NT2/D1 (cell line): ENCODE measurements at regions not wholly inside any gene's neighbourhood (a gene's known extent, or its start where the extent isn't known, plus 50 kb on each side); places are given as distances from the start of the nearest gene placed in this dataset.
A peak's percentile ranks its signal among the peaks of the same experiment; 100 is the strongest.

Experiments used
- DNase-seq: peaks from one replicate; pipeline ENCODE4 v3.0.0-alpha.2; 2011; ENCODE audit warnings: low read depth, low spot score
- H3K27me3 ChIP-seq: 2 replicates; pipeline ENCODE4 v1.6.0; 2011; ENCODE audit warnings: mild to moderate bottlenecking; ENCODE audit not compliant: insufficient read length, insufficient read depth
- H3K36me3 ChIP-seq: 2 replicates; pipeline ENCODE4 v1.6.1; 2011; ENCODE audit warnings: mild to moderate bottlenecking, low read length, mixed read lengths; ENCODE audit not compliant: insufficient read depth, insufficient read length
- H3K4me1 ChIP-seq: 2 replicates; pipeline ENCODE4 v1.5.1; 2011; ENCODE audit not compliant: insufficient read depth, insufficient read length
- H3K4me3 ChIP-seq: 2 replicates; pipeline ENCODE4 v1.5.1; 2011; ENCODE audit warnings: low read depth; ENCODE audit not compliant: insufficient read length
- H3K9ac ChIP-seq: 2 replicates; pipeline ENCODE4 v1.6.0; 2011; ENCODE audit warnings: low read depth; ENCODE audit not compliant: insufficient read length
- H3K9me3 ChIP-seq: 2 replicates; pipeline ENCODE4 v1.5.1; 2011; ENCODE audit warnings: mild to moderate bottlenecking, low read length; ENCODE audit not compliant: insufficient read depth
- SUZ12 ChIP-seq: IDR thresholded peaks from 2 replicates; pipeline ENCODE4 v1.6.1; 2011; ENCODE audit not compliant: insufficient read length, insufficient read depth; ENCODE audit errors: extremely low read depth
- YY1 ChIP-seq: IDR thresholded peaks from 2 replicates; pipeline ENCODE4 v1.6.1; 2011; ENCODE audit not compliant: insufficient read length, insufficient read depth
- ZNF274 ChIP-seq: IDR thresholded peaks from 2 replicates; pipeline ENCODE4 v1.6.1; 2011; ENCODE audit warnings: mild to moderate bottlenecking, low read depth, low read length

GRCh38 chr16:64060631-64061030, 1061.2 kb downstream of the CDH11 start:
- no peak for DNase-seq
- no peaks in the 10 kb centered on the region for H3K27me3 ChIP-seq
- H3K4me1 ChIP-seq, result no peaks in the 10 kb centered on the region
- no peaks in the 10 kb centered on the region for H3K36me3 ChIP-seq
- no peak overlapping the region for H3K9ac ChIP-seq
- TF ChIP-seq YY1 (no peak), ZNF274 (no peak), SUZ12 (no peak)
- no peaks in the 10 kb centered on the region for H3K9me3 ChIP-seq
- no peak overlapping the region for H3K4me3 ChIP-seq

GRCh38 chr16:64058685-64059084, 1063.2 kb downstream of the CDH11 start:
- Histone ChIP-seq H3K27me3 (no peaks in the 10 kb centered on the region), H3K9ac (no peak overlapping the region), H3K36me3 (no peaks in the 10 kb centered on the region), H3K9me3 (no peaks in the 10 kb centered on the region), H3K4me1 (no peaks in the 10 kb centered on the region), H3K4me3 (no peak overlapping the region)
- TF ChIP-seq SUZ12, result no peak
- no peak for DNase-seq

GRCh38 chr16:64051824-64052223, 1070.0 kb downstream of the CDH11 start:
- H3K9ac ChIP-seq, result no peak overlapping the region
- no peak overlapping the region for H3K4me3 ChIP-seq
- no peaks in the 10 kb centered on the region for H3K4me1 ChIP-seq
- TF ChIP-seq YY1, result no peak
- no peak for TF ChIP-seq ZNF274
- TF ChIP-seq SUZ12, result no peak
- H3K9me3 ChIP-seq, result no peaks in the 10 kb centered on the region
- H3K27me3 ChIP-seq, result no peaks in the 10 kb centered on the region
- H3K36me3 ChIP-seq, result no peaks in the 10 kb centered on the region
- peak; percentile 11 for DNase-seq

GRCh38 chr16:64047878-64048277, 1074.0 kb downstream of the CDH11 start:
- Histone ChIP-seq H3K27me3 (no peaks in the 10 kb centered on the region), H3K9ac (no peak overlapping the region), H3K36me3 (no peaks in the 10 kb centered on the region), H3K4me3 (no peak overlapping the region), H3K9me3 (no peaks in the 10 kb centered on the region), H3K4me1 (no peaks in the 10 kb centered on the region)
- TF ChIP-seq ZNF274 (no peak), SUZ12 (no peak), YY1 (no peak)
- no peak for DNase-seq

- no peak for TF ChIP-seq SUZ12
- H3K9ac ChIP-seq, result no peak overlapping the region
- DNase-seq, result no peak
- no peaks in the 10 kb centered on the region for H3K9me3 ChIP-seq
- H3K27me3 ChIP-seq, result no peaks in the 10 kb centered on the region
- H3K36me3 ChIP-seq, result no peaks in the 10 kb centered on the region
- no peak overlapping the region for H3K4me3 ChIP-seq
- no peaks in the 10 kb centered on the region for H3K4me1 ChIP-seq
Measured at GRCh38 chr16:64047207-64047606, 1074.7 kb downstream of the CDH11 start.

- TF ChIP-seq ZNF274, result no peak
- TF ChIP-seq SUZ12, result no peak
- TF ChIP-seq YY1, result no peak
- Histone ChIP-seq H3K9ac (no peak overlapping the region), H3K9me3 (no peaks in the 10 kb centered on the region), H3K4me1 (no peaks in the 10 kb centered on the region), H3K36me3 (no peaks in the 10 kb centered on the region), H3K4me3 (no peak overlapping the region), H3K27me3 (no peaks in the 10 kb centered on the region)
- DNase-seq, result no peak
Measured at GRCh38 chr16:64035337-64035736, 1086.5 kb downstream of the CDH11 start.

GRCh38 chr16:64019339-64019738, 1102.5 kb downstream of the CDH11 start:
- no peaks in the 10 kb centered on the region for H3K9me3 ChIP-seq
- H3K4me3 ChIP-seq, result no peak overlapping the region
- H3K36me3 ChIP-seq, result no peaks in the 10 kb centered on the region
- no peak overlapping the region for H3K9ac ChIP-seq
- no peak for TF ChIP-seq YY1
- no peak for TF ChIP-seq SUZ12
- no peak for TF ChIP-seq ZNF274
- H3K4me1 ChIP-seq, result no peaks in the 10 kb centered on the region
- H3K27me3 ChIP-seq, result no peaks in the 10 kb centered on the region
- no peak for DNase-seq

GRCh38 chr16:64017796-64018195, 1104.1 kb downstream of the CDH11 start:
- H3K4me1 ChIP-seq, result no peaks in the 10 kb centered on the region
- H3K4me3 ChIP-seq, result no peak overlapping the region
- H3K36me3 ChIP-seq, result no peaks in the 10 kb centered on the region
- no peak for TF ChIP-seq SUZ12
- no peak for TF ChIP-seq ZNF274
- TF ChIP-seq YY1, result no peak
- no peaks in the 10 kb centered on the region for H3K9me3 ChIP-seq
- H3K9ac ChIP-seq, result no peak overlapping the region
- no peak for DNase-seq
- no peaks in the 10 kb centered on the region for H3K27me3 ChIP-seq
